ENCODE measurements at regions not wholly inside any gene's neighbourhood (a gene's known extent, or its start where the extent isn't known, plus 50 kb on each side); places are given as distances from the start of the nearest gene placed in this dataset.

GRCh38 chr15:93158097-93158900 lies 69.3 kb upstream of the RGMA start:
- H3K36me3 ChIP-seq (ENCODE audit: insufficient read depth, low read length) = no peaks in the 10 kb centered on the region
- H3K4me2 ChIP-seq (ENCODE audit: low read depth, low read length, poor library complexity, severe bottlenecking) = no peak overlapping the region
- H3K4me1 ChIP-seq (ENCODE audit: insufficient read depth, low read length, poor library complexity, severe bottlenecking) = peaks cover under 1% of the 10 kb centered on the region
- no peaks in the 10 kb centered on the region for H3F3A ChIP-seq (ENCODE audit: low read depth)
- no peak overlapping the region for H3K4me3 ChIP-seq (ENCODE audit: low read length, poor library complexity, severe bottlenecking)
- no peaks in the 10 kb centered on the region for H3K27me3 ChIP-seq (ENCODE audit: insufficient read depth, low read length, poor library complexity, severe bottlenecking)
- H3K9me3 ChIP-seq (ENCODE audit: insufficient read depth, low read depth, low read length) = no peaks in the 10 kb centered on the region
- H3K9me2 ChIP-seq (replicated peaks; ENCODE audit: low read depth, low read length) = 0 out of 2 replicates have a peak, but pooled peaks cover 3% of the 10 kb centered on the region
- no peak for TF ChIP-seq EZH2phosphoT487 (IDR thresholded peaks at IDR 0.05; ENCODE audit: borderline replicate concordance)
- no peak for TF ChIP-seq CTCF (conservative IDR thresholded peaks at IDR 0.05; ENCODE audit: low read length)
- no peak overlapping the region for H2AFZ ChIP-seq (ENCODE audit: low read length)
- H3K9ac ChIP-seq (ENCODE audit: low read depth, low read length, poor library complexity, severe bottlenecking) = no peak overlapping the region
- no peaks in the 10 kb centered on the region for H3K79me2 ChIP-seq (ENCODE audit: insufficient read depth, low read length)
- H4K20me1 ChIP-seq (ENCODE audit: insufficient read depth, low read length, poor library complexity, severe bottlenecking) = no peaks in the 10 kb centered on the region

DNA sequence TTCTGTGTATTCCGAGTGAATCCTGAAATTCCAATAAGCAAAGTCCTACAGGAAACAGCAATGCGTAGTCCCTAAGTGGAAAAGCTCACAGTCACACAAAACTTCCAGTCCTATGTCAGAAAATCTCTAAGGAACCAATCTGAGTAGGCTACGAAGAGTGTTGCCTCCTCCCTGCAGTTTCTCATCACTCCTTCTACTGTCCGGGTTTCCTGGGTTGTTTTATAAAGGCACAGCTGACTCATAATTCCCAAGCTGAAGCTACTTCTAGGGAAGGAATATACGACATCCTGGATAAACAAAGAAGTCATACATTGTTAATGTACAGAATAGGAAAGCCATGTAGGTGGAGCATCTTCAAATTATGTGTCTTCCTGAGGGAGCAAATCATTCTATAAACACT lies 65.7 kb upstream of the RGMA start:
- no peak for TF ChIP-seq CTCF (conservative IDR thresholded peaks at IDR 0.05; ENCODE audit: low read length)
- no peak for TF ChIP-seq EZH2phosphoT487 (IDR thresholded peaks at IDR 0.05; ENCODE audit: borderline replicate concordance)
- Histone ChIP-seq H3K36me3 (ENCODE audit: insufficient read depth, low read length) (no peaks in the 10 kb centered on the region), H3K79me2 (ENCODE audit: insufficient read depth, low read length) (no peaks in the 10 kb centered on the region), H3K9me3 (ENCODE audit: insufficient read depth, low read depth, low read length) (no peaks in the 10 kb centered on the region), H3K4me2 (ENCODE audit: low read depth, low read length, poor library complexity, severe bottlenecking) (no peak overlapping the region), H4K20me1 (ENCODE audit: insufficient read depth, low read length, poor library complexity, severe bottlenecking) (no peaks in the 10 kb centered on the region), H3K27me3 (ENCODE audit: insufficient read depth, low read length, poor library complexity, severe bottlenecking) (no peaks in the 10 kb centered on the region), H3K4me1 (ENCODE audit: insufficient read depth, low read length, poor library complexity, severe bottlenecking) (peaks cover 17% of the 10 kb centered on the region), H3K4me3 (ENCODE audit: low read length, poor library complexity, severe bottlenecking) (no peak overlapping the region), H3K9ac (ENCODE audit: low read depth, low read length, poor library complexity, severe bottlenecking) (no peak overlapping the region), H3F3A (ENCODE audit: low read depth) (no peaks in the 10 kb centered on the region), H3K9me2 (replicated peaks; ENCODE audit: low read depth, low read length) (no peaks in the 10 kb centered on the region), H2AFZ (ENCODE audit: low read length) (no peak overlapping the region)

DNA sequence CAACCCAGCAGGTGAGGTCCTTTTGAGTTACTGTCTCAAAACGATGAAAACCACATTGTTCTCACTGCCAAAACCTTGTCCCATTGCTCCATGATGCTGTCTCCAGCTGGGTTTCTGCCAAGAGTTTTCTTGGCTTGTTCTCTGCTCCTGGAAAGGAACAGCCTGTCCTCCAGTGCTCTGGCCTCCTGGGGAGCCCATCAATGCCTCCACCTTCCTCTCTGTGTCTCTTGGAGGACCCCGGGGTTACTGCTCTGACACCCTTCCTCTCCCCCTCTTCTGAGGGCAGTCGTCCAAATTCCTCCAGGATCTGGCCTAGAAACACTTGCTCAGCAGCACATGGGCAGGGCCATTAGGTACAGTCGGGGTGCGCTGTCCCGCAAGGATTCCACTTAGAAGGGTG lies 63.9 kb upstream of the RGMA start:
- H3K4me1 ChIP-seq (ENCODE audit: insufficient read depth, low read length, poor library complexity, severe bottlenecking) = peaks cover 17% of the 10 kb centered on the region
- H3K4me2 ChIP-seq (ENCODE audit: low read depth, low read length, poor library complexity, severe bottlenecking) = peak overlapping the region; percentile 53
- no peaks in the 10 kb centered on the region for H3K79me2 ChIP-seq (ENCODE audit: insufficient read depth, low read length)
- H3K27me3 ChIP-seq (ENCODE audit: insufficient read depth, low read length, poor library complexity, severe bottlenecking) = no peaks in the 10 kb centered on the region
- H3K36me3 ChIP-seq (ENCODE audit: insufficient read depth, low read length) = no peaks in the 10 kb centered on the region
- TF ChIP-seq CTCF (conservative IDR thresholded peaks at IDR 0.05; ENCODE audit: low read length) (no peak), EZH2phosphoT487 (IDR thresholded peaks at IDR 0.05; ENCODE audit: borderline replicate concordance) (no peak)
- no peak overlapping the region for H3K4me3 ChIP-seq (ENCODE audit: low read length, poor library complexity, severe bottlenecking)
- H3K9ac ChIP-seq (ENCODE audit: low read depth, low read length, poor library complexity, severe bottlenecking) = no peak overlapping the region
- no peaks in the 10 kb centered on the region for H3K9me3 ChIP-seq (ENCODE audit: insufficient read depth, low read depth, low read length)
- no peaks in the 10 kb centered on the region for H3K9me2 ChIP-seq (replicated peaks; ENCODE audit: low read depth, low read length)
- H3F3A ChIP-seq (ENCODE audit: low read depth) = no peaks in the 10 kb centered on the region
- H2AFZ ChIP-seq (ENCODE audit: low read length) = no peak overlapping the region
- no peaks in the 10 kb centered on the region for H4K20me1 ChIP-seq (ENCODE audit: insufficient read depth, low read length, poor library complexity, severe bottlenecking)

Measured in Loucy (cell line).